Fibroblast of pulmonary artery (primary cell): ENCODE measurements at regions not wholly inside any gene's neighbourhood (a gene's known extent, or its start where the extent isn't known, plus 50 kb on each side); places are given as distances from the start of the nearest gene placed in this dataset.

Experiments used
- DNase-seq: peaks from one replicate; pipeline ENCODE4 v3.0.0-alpha.2; 2010; ENCODE audit warnings: low read depth
- H3K4me3 ChIP-seq: replicated peaks from 2 replicates; pipeline ENCODE4 v1.5.1; 2011; ENCODE audit warnings: low read depth, mild to moderate bottlenecking, control low read depth, low read length, moderate library complexity
- TF ChIP-seq, protein P1 (sequence below): IDR thresholded peaks from 2 replicates; pipeline ENCODE4 v1.5.1; 2011; ENCODE audit warnings: mild to moderate bottlenecking, control low read depth, low read length, inconsistent platforms; ENCODE audit errors: missing control alignments

- no peak for DNase-seq
- TF ChIP-seq, protein P1, sequence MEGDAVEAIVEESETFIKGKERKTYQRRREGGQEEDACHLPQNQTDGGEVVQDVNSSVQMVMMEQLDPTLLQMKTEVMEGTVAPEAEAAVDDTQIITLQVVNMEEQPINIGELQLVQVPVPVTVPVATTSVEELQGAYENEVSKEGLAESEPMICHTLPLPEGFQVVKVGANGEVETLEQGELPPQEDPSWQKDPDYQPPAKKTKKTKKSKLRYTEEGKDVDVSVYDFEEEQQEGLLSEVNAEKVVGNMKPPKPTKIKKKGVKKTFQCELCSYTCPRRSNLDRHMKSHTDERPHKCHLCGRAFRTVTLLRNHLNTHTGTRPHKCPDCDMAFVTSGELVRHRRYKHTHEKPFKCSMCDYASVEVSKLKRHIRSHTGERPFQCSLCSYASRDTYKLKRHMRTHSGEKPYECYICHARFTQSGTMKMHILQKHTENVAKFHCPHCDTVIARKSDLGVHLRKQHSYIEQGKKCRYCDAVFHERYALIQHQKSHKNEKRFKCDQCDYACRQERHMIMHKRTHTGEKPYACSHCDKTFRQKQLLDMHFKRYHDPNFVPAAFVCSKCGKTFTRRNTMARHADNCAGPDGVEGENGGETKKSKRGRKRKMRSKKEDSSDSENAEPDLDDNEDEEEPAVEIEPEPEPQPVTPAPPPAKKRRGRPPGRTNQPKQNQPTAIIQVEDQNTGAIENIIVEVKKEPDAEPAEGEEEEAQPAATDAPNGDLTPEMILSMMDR: no peak
- H3K4me3 ChIP-seq: no peak overlapping the region
Observed at GRCh38 chr7:125025620-125026019, 96.0 kb upstream of the POT1 start.

- H3K4me3 ChIP-seq: no peak overlapping the region
- DNase-seq: peak; percentile 21
- TF ChIP-seq, protein P1: no peak
Observed at GRCh38 chr7:125020801-125021200, 91.2 kb upstream of the POT1 start.

- no peak for DNase-seq
- TF ChIP-seq, protein P1: no peak
- H3K4me3 ChIP-seq: no peak overlapping the region
Observed at GRCh38 chr7:125010540-125010939, 80.9 kb upstream of the POT1 start.

- TF ChIP-seq, protein P1: peak; percentile 1
- H3K4me3 ChIP-seq: no peak overlapping the region
- no peak for DNase-seq
Observed at GRCh38 chr7:124996778-124997177, 67.2 kb upstream of the POT1 start.

DNA sequence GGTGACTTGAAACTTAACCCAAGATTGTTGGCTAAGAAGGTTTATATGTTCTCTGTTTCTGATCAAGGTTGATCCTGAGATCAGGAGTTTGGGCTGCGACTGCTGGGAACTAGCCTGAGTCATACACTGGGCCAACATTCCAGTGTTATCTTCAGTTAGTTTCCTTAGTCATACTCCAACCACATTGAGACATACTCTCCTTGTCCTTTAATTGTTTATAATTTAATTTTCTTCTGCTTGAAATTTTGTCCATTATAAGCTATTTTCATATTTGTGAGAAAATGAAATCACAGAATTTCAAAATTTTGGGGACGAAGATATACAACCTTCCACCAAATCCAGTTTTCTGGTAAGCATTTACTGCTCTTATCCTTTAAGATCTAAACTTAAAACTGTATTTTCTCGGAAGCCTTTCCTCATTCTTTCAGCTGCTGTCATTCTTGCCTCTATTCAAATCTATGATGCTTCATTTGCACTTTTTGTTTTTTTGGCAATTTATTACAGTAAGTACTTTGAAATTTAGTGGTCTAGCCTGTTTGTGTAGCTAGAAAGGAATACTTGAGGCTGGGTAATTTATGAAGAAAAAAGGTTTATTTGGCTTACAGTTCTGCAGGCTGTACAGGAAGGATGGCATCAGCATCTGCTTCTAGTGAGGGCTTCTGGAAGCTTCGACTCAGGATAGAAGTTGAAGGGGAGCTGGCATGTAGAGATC, 63.4 kb upstream of the POT1 start:
- peak overlapping the region; percentile 57 for H3K4me3 ChIP-seq
- TF ChIP-seq, protein P1: no peak
- DNase-seq: peak; percentile 93

- TF ChIP-seq, protein P1: no peak
- no peak overlapping the region for H3K4me3 ChIP-seq
- DNase-seq: peak; percentile 43
Observed at GRCh38 chr7:124989911-124990310, 60.3 kb upstream of the POT1 start.
